NCI-H69 (cell line): ENCODE measurements at regions not wholly inside any gene's neighbourhood (a gene's known extent, or its start where the extent isn't known, plus 50 kb on each side); places are given as distances from the start of the nearest gene placed in this dataset.
"Not testable (repeated sequence)": the region's sequence is repeated elsewhere in the genome, so short reads cannot be mapped to it uniquely, and the experiment has no call there.

Source experiments
- DNase-seq: peaks from one replicate; lab custom pipeline; 2025; lab: John Stamatoyannopoulos, UW

DNA sequence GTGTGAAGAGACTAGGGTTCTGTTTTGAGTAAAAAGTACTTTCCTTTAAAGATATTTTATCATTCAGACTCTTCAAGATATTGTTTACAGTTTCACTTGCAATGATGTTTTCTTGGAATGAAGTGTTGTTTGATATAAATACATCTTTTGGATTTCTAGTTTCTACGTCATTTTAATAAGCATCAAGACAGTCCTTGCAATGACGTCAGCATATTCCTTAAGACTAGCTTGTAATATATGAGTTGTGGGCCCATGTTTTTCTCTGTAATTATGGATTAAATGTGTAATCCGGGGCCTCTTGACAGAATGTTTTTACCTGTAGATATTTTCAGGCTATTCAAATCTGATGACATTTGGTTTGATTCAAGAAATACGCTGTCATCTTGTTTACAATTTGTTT lies 66.1 kb downstream of the RBMX2 start:
- DNase-seq = no peak

DNA sequence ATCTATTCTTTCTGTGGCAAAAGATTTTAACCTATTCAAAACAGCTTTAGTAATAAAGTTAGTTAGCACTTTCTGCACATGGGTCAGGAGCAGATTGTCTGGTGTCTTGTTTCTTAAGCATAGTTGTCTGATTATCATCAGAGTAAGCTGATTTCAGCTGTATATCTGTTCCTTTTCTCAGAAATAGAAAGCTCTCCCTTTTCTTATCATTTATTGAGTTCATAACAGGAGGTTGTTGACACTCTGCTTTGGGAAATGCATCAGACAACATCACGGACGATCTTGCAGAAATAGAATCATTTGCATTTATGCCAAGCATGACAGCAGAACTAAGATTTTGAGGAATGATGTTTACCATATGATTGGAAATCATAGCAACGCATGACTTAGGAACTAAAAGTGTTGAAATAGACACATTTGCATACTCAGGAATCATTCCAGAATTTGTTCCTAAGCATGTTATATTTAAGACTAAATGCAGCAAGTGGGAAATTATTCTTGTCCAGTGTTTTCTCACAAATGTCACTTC lies 66.7 kb downstream of the RBMX2 start:
- DNase-seq = no peak

DNA sequence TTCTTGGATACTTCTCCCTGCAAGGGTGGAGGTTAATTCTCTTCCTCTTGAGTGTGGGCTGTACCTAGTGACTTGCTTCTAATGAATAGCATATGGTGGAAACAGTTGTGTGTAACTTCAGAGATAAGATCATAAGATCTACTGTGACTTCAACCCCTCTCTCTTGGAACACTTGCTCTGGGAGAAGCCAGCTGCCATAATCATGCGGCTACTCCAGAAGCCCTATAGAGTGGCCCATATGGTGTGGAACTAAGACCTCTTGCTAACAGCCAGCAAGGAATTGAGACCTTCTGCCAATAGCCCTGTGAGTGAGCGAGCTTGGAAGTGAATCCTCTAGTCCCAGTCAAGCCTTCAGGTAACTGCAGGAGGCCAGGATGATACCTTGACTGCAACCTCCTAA lies 81.1 kb downstream of the RBMX2 start:
- DNase-seq = no peak

DNA sequence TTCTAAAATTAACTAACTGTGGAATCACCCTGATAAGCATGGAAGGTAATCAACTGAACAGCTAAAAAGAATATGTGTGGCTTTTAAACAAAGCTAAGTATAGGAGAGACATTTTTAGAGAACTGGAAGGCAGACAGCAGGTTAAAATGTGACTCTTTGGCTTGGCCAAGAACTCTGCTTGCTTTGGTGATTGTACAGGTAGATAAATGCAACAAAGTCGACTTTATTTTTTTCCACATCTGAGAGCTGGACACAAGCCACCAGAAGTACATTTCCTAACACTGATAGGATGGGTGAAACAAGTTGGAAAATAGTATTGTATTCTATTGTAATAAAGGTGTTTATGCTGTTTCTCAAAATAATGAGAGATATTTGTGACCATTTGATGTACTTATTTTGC lies 84.1 kb downstream of the RBMX2 start:
- no peak for DNase-seq

DNA sequence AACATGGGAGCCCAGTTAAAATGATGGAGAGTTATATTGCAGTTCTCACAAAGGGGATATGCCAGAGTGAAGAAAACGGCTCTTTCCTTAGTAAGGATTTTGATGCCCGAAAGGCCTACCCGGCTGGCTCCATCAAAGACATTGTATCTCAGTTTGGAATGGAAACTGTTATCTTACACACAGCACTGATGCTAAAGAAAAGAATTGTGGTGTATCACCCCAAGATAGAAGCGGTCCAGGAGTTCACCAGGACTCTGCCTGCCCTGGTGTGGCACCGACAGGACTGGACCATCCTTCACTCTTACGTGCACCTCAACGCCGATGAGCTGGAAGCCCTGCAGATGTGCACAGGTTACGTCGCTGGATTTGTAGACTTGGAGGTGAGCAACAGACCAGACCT lies 93.7 kb downstream of the RBMX2 start:
- DNase-seq = not testable (repeated sequence)

DNA sequence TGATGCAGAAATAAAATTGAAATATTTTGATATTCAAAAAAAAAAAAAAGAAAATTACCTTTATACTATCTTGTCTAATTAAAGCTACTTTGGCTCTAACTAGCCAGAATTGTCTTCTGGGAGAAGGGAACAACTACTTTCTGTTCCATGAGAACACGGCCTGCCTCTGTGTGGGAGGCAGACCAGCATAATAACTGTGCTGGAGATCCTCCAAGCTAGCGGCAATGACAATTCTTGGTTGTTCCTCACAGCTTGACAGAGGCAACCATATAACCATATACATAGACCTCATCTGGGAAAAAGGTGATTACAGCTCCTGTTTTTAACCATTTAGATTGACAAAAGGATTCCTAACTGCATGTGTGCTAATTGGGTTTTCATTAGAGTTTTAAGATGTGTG lies 95.7 kb downstream of the RBMX2 start:
- DNase-seq = no peak

DNA sequence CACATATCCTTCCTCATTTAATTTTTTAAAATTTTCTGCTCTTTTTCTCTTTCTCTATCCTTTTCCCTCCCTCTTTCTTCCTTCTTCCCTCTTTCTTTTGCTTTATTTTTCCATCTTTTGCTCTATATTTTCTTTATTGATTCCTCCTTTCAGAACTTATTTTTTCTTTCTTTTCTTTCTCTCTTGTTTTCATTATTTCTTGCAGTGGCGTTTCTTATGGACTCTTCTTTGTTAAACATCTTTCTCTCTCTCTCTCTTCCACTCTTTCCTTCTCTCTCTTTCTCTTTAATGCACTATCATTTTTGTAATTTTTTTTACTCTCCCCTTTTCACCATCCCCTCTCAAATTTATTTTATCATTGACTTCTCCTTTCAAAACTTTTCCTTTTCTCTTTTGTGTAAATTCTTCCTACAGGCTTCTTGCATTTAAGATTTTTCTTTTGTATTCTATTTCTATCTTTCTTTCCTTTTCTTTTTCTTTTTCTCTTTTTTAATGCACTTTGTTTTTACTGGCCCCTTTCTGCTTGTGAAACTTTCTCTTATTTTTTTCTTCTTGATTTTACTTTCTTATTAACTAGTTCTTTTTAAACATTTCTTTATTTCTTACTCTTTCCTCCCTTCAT lies 97.0 kb downstream of the RBMX2 start:
- DNase-seq = no peak

DNA sequence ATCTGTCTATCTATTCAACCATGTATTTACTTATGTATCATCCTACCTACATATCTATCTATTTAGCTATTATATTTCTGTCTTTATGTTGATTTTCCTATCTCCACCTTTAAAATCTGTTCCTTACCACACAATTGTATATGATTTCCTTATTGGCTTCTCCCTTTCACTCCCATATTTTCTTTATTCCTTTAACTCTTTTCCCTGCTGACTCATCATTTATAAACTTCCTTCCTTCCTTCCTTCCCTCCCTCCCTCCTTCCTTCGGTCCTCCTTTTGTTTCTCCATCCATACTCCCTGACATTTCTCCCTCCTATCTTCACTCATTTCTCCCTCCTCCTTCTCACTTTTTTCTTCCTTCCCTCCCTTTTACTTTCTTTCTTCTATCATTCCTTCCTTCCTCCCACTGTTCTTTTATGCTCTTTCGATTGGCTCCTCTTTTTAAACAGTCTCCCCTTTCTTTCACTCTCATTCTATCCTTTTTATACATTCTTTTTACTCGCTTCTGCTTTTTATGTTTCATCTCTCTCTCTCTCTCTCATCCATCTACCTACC lies 100.3 kb downstream of the RBMX2 start:
- DNase-seq = no peak

DNA sequence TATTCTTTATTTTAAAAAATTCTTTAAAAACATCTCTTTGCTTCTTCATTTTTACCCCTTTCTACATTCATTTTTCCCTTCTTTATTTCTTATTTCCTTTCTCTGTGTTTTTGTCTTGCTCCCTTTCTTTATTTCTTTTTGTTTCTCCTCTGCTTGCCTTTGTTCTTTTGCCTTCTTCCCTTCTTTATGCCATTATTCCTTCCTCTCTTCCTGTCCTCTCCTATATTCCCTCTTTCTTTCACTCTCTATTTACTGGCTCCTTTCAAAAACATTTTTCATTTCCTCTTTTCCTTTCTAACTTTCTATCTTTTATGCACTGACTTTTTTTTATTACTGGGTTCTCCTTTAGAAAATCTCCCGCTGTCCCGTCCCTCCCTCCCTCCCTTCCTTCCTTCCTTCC lies 102.2 kb downstream of the RBMX2 start:
- DNase-seq = no peak

DNA sequence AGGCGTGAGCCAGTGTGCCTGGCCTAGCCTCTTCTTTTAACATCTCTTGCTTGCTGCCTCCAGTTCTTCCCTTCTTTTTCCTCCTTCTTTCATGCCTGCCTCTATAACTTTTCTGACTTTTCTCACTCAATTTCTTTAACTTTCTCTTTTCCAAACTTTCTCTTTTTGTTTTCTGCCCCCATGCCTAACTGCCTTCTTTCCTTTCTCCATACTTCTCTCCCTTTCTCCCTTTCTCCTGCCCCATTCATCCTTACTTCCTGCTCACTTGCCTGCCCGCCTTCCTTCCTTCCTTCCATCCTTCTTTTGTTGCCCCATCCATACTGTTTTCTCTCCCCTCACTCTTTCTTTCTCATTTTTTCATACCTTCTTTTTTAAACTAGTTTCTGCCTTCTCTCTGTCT lies 105.2 kb downstream of the RBMX2 start:
- no peak for DNase-seq

DNA sequence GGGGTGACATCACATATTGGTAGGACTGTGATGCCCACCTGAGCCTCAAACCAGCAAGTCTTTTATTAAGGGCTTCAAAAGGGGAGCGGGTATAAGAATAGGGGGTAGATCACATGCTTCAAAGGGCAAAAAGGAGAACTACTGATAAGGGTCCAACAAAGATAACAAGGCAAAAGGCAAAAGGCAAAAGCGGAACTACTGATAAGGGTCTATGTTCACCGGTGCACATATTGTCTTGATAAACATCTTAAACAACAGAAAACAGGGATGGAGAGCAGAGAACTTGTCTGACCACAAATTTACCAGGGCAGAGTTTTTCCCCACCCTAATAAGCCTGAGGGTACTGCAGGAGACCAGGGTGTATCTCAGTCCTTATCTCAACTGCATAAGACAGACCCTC lies 110.7 kb downstream of the RBMX2 start:
- DNase-seq = not testable (repeated sequence)

DNA sequence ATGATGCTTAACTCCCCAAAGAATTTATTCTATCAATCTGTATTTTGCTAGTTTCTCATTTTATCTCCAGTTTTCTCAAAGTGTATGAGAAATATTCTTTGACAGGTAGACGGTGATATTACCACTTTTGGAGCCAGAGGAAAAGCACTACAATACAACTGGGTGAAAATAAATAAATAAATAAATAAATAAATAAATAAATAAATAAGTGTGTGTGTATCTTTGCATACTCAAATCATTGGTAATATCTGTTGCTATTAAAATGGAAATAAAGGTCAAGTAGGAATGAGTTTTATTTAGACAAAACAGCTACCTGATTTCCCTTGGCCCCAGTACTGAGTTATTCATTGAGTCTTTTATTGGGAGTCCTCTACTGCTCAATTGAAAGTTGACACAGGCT lies 114.3 kb downstream of the RBMX2 start:
- DNase-seq = no peak

DNA sequence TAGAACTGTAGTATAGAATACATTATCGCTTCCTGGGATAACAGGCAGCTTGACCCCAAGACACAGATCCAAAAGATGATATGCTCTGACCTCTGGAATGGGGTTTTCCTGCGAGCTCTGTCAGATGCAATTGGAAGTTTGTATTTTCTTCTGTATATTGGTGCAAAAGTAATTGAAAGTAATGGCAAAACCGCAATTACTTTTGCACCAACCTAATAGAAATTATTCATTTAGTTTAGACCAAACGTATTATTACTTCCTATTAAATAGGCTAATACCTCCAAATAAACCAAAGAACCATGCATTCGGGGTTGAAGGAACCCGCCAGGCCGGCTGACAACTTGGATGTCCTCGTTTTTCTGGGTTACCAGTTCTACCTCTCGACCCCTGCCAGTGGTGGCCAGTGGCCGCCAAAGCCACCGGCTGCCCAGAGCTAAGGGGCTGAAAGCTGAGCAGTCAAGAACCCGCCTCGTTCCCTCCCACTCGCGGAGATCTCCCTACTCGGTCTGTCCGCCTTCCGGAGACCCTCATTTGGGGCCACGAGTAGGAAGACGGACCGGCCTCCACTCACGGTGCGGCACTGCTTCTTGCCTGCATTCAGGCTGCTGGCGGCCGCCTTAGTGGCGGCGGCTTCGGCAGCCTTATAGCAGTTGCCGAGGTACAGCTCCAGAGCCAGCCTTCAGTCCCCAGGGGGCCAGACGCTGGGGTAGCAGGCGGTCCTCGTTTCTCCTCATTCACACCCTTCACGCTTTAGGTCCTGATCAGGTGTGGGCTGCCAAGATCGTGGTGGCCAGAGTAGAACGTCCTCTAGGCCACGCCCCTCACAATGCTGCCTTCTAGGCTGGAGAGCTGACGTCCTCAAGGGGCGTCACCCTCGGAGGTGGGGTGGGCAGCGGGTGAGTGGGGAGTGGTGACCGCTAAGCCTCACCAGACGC lies 121.9 kb downstream of the RBMX2 start:
- DNase-seq = peak; percentile 45

DNA sequence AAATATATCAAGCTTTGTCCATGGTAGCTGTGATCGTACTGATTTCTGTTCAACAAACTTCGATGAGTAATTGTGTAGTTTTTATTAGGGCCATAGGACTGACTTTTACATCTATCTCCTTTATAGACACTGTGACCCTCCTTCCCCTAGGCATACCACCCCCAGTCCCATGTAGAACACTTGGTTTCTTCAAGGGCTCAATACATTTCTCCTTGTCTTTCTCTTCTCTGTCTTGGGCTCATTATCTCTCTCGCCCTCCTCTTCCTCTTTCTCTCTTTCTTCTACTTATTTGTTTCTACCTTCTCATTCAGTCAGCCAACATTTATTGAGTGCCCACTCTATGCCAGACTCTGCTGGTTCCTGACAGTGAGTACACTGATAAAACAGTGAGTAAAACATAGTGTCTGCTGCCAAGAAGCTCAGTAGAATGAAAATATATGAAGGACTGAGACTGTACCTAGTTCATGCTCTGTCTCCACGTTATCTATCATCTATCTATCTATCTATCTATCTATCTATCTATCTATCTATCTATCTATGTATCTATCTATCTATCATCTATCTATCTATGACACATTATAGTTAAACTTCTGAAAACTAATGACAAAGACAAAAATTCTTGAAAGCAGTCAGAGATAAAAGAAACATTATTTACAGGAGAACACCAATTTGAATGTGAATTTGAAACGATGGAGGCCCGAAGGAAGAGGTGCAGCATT lies 122.8 kb downstream of the RBMX2 start:
- no peak for DNase-seq

DNA sequence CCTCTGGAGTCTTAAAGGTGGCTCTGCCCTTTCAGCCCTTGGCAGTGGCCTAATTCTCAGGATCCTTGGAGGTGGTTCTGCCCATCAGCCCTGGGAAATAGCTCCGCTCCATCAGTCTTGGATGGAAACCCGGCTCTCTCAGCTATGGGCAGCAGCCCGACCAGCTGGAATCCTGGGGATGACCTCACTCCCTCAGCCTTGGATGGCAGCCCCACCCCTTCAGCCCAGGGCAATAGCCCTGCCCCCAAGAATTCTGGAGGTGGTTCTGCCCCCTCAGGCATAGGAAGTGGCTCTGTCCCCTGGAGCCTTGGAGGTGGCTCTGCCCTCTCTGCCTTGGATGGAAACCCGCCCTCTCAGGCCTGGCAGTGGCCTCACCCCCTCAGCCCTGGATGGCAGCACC lies 127.7 kb downstream of the RBMX2 start:
- no peak for DNase-seq

DNA sequence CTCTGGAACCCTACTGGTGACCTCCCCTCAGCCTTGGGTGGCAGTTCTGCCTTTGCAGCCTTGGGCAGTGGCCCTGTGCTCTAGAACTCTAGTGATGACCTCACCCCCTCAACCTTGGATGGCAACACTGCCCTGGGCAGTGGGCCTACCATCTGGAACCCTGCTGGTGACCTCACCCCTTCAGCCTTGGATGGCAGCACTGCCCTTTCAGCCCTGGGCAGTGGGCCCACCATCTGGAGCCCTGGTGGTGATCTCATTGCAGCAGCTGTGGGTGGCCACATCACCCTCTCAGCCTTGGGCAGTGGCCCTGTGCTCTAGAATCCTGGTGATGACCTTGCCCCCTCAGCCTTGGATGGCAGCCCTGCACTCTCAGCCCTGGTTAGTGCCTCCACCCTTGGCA lies 129.3 kb downstream of the RBMX2 start:
- no peak for DNase-seq

DNA sequence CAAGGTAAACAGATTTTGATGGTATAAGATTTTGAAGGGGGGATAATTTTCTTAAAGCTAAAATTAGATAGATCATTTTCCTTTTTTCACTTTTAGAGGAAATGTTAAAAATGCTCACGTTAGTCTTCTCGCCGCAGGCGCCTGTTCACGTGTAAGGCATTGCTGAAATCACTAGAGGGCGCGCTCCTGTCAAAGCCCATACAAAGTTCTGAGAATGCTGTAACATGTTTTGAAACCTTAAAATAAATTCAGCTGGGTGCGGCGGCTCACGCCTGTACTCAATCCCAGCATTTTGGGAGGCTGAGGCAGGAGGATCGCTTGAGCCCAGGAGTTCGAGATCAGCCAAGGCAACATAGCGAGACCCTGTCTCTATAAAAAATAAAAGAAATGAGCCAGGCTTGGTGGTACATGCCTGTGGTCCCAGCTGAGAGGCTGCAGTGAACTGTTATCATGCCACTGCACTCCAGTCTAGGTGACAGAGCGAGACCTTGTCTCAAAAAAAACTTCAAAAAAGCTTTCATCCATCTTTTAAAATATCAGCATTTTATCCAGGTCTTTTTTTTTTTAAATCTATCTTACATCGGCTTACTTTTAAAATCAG lies 138.0 kb downstream of the RBMX2 start:
- peak; percentile 53 for DNase-seq

DNA sequence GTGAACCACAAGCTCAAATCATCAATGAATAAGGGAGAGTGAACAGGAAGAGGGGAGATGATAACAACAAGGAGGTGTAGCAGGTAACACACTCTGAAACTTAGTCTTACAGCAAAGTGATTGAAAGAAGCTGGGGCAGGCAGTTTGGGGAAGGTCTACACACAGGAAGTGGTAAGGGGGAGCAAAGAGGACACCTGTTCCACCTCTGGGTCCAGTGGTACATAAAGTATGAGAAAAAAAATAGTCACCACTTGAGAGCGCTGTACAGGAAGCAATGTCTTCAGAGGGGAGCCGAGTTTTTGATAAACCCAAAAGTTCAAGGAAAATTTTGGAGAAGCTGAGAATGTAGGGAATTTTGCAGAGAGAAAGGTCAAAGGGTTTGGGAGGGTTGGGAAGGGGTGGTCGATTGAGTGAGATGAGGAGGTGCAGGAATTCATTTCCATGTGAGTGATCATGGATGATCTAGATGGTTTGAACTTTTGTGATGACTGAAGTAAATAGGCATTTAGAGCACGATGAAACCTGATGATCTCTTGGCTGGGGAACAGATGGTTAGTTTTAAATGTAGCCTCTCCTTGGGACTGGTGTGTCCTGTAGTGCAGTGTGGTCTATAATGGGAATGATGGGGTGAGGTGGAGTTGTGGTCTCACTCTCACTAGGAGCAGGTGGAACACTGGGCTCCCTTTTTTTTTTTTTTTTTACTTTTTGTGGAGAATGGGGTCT lies 142.0 kb downstream of the RBMX2 start:
- no peak for DNase-seq

DNA sequence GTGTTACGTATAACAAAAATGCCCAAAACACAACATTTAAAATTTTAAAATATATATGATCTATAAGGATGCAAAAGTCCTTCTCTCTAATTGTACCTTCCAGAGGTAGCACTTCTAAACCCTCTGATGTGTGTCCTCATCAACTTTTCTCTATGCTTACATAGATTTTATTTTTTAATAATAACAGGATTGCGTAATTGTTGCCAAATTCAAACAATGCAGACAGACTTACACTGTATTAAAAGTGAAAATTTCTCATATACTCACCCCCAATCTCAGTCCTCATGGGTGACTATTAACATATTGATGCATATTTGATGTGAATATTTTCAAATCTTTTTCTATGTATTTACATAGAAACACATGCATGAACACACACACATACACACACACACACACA lies 144.0 kb downstream of the RBMX2 start:
- no peak for DNase-seq

DNA sequence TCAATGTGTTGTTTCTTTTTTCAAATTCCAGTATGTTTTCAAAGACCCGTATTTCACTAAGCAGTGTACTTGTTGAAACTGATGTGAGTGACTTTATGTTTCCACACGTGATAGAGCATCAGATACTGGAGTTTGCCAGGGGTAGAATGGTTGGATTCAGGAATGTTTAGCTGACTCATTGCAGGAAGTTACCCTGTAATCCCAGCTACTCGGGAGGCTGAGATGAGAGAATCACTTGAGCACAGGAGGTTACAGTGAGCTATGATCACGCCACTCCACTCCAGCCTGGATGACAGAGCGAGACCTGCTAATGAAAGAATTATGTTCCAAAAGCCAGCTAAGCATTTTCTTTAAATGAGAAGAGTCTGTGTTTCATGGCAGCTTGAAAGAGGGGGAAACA lies 147.6 kb downstream of the RBMX2 start:
- not testable (repeated sequence) for DNase-seq

DNA sequence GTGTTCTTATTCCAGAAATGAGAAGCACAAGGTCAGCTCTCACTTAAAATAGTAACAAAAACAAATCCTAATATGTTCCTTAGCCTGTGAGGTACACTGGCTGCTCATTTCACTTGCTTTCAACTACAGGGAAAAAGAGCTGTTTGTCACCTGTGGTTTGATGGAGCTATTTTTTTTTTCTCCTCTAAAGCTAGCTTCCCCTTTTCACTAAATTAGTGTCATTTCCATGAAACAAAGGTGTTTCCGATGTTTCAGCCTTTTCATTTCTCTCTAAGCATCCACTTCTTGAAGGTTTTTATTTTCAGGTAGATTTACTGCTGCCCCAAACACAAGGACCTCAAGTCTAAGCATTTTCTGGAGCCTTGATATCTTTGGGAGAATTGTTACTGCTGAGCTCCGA lies 148.6 kb downstream of the RBMX2 start:
- no peak for DNase-seq
